ENCODE measurements at regions not wholly inside any gene's neighbourhood (a gene's known extent, or its start where the extent isn't known, plus 50 kb on each side); places are given as distances from the start of the nearest gene placed in this dataset.
A peak's percentile ranks its signal among the peaks of the same experiment; 100 is the strongest.

- DNase-seq (ENCODE audit: insufficient read length, low spot score) (no peak), FAIRE-seq (peak; percentile 99)
- TF ChIP-seq CTCF (IDR thresholded peaks at IDR 0.05; ENCODE audit: insufficient read depth, missing control alignments) = no peak
Measured at GRCh38 chr18:68121826-68122225, 593.1 kb downstream of the TMX3 start.

- no peak for TF ChIP-seq CTCF (IDR thresholded peaks at IDR 0.05; ENCODE audit: insufficient read depth, missing control alignments)
- DNase-seq (ENCODE audit: insufficient read length, low spot score) (no peak), FAIRE-seq (no peak)
Measured at GRCh38 chr18:68121308-68121707, 593.6 kb downstream of the TMX3 start.

GRCh38 chr18:68114989-68115388 lies 598.5 kb upstream of the DSEL start:
- no peak for TF ChIP-seq CTCF (IDR thresholded peaks at IDR 0.05; ENCODE audit: insufficient read depth, missing control alignments)
- peak; percentile 98 for FAIRE-seq
- no peak for DNase-seq (ENCODE audit: insufficient read length, low spot score)

- DNase-seq (ENCODE audit: insufficient read length, low spot score) = no peak
- no peak for TF ChIP-seq CTCF (IDR thresholded peaks at IDR 0.05; ENCODE audit: insufficient read depth, missing control alignments)
- no peak for FAIRE-seq
Measured at GRCh38 chr18:68104036-68104435, 587.5 kb upstream of the DSEL start.

- FAIRE-seq = no peak
- no peak for DNase-seq (ENCODE audit: insufficient read length, low spot score)
- no peak for TF ChIP-seq CTCF (IDR thresholded peaks at IDR 0.05; ENCODE audit: insufficient read depth, missing control alignments)
Measured at GRCh38 chr18:68103561-68103960, 587.0 kb upstream of the DSEL start.

GRCh38 chr18:68102117-68102516 lies 585.6 kb upstream of the DSEL start:
- TF ChIP-seq CTCF (IDR thresholded peaks at IDR 0.05; ENCODE audit: insufficient read depth, missing control alignments) = no peak
- FAIRE-seq = no peak
- no peak for DNase-seq (ENCODE audit: insufficient read length, low spot score)

GRCh38 chr18:68098655-68099054 lies 582.1 kb upstream of the DSEL start:
- no peak for DNase-seq (ENCODE audit: insufficient read length, low spot score)
- no peak for TF ChIP-seq CTCF (IDR thresholded peaks at IDR 0.05; ENCODE audit: insufficient read depth, missing control alignments)
- FAIRE-seq = no peak

All from D721Med (cell line).